Kidney (tissue), 13 donors: ENCODE measurements at regions not wholly inside any gene's neighbourhood (a gene's known extent, or its start where the extent isn't known, plus 50 kb on each side); places are given as distances from the start of the nearest gene placed in this dataset.

Experiments
- DNase-seq, 5 donors: peaks; one replicate each; pipeline ENCODE4 v3.0.0-alpha.2; 2013 to 2020
- FAIRE-seq: peaks from 2 replicates; lab custom pipeline; 2012; peaks lifted over from hg19 to GRCh38; lab: Jason Lieb, UNC
- H3K27ac ChIP-seq, 2 donors: one replicate each; pipeline ENCODE4 v1.7.0; 2013; ENCODE audit warnings: low read depth in 2 of 2, low read length in 2 of 2, inconsistent platforms in 1 of 2
- H3K27me3 ChIP-seq: one replicate; pipeline ENCODE4 v1.7.1; 2013; ENCODE audit warnings: low read length, inconsistent platforms; ENCODE audit not compliant: control insufficient read depth, insufficient read depth
- H3K36me3 ChIP-seq, 3 donors: one replicate each; pipeline versions ENCODE4 v1.7.0 to v1.7.1; 2013; ENCODE audit warnings: low read length in 3 of 3, control low read depth in 1 of 3, inconsistent platforms in 1 of 3; ENCODE audit not compliant: insufficient read depth in 3 of 3, control insufficient read depth in 2 of 3
- H3K4me1 ChIP-seq, 3 donors: one replicate each; pipeline versions ENCODE4 v1.7.0 to v1.7.1; 2013; ENCODE audit warnings: low read length in 3 of 3, inconsistent platforms in 1 of 3, low read depth in 1 of 3; ENCODE audit not compliant: control insufficient read depth in 2 of 3, insufficient read depth in 2 of 3
- H3K4me3 ChIP-seq, 3 donors: one replicate each; pipeline versions ENCODE4 v1.7.0 to v1.8.1; 2013; ENCODE audit warnings: low read length in 3 of 3, control low read depth in 1 of 3, inconsistent platforms in 1 of 3
- H3K9ac ChIP-seq, 3 donors: one replicate each; pipeline versions ENCODE4 v1.7.0 to v1.7.1; 2013; ENCODE audit warnings: low read length in 3 of 3, control low read depth in 1 of 3, inconsistent platforms in 1 of 3
- H3K9me3 ChIP-seq, 3 donors: one replicate each; pipeline versions ENCODE4 v1.7.0 to v1.7.1; 2013; ENCODE audit warnings: low read length in 3 of 3, control low read depth in 1 of 3, inconsistent platforms in 1 of 3; ENCODE audit not compliant: control insufficient read depth in 2 of 3, insufficient read depth in 1 of 3
- CTCF ChIP-seq: IDR thresholded peaks from 3 replicates; pipeline ENCODE4 v1.5.1; 2012; ENCODE audit warnings: mild to moderate bottlenecking, moderate library complexity, borderline replicate concordance; ENCODE audit not compliant: insufficient read depth; ENCODE audit errors: extremely low read depth
- intact Hi-C: fragments of 100-400 bp; cut with DNase I; formaldehyde crosslinking; loops from one replicate; pipeline ENCODE4 v1.11.1; 2022
- donor health status: control.
- donor health status: control.
- donor health status: control.
- donor health status: control.
- donor health status: control.
- donor health status: DM: yes; HTN: yes; CAD: no.
- donor health status: Normal renal cell carcinoma (clear cell type).

DNA sequence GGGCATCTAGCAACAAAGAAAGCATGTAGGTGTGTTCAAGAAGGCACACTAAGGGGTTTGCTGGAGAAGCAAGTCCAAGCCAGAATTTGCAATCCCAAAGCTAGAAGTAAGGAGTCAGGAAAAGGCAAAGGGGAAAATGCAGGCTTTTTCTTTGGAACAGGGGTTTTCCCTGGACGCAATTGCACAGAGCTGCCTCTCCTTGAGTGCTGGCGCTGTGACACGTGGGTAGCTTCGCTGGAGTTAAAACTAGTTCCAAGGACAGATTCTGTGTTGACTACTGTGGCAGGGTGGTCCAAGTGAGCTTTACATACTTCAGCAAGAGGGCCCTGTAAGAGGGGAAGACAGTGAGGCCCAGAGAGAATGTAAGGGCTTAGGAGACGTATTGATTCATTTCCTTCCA is 277.1 kb downstream of the ADGRA3 start:
- DNase-seq (peak in 1 of 5 donors; percentile 13), FAIRE-seq (no peak)
- H3K36me3 ChIP-seq = no peaks in the 10 kb centered on the region
- H3K27me3 ChIP-seq = no peaks in the 10 kb centered on the region
- no peaks in the 10 kb centered on the region for H3K9me3 ChIP-seq
- no peaks in the 10 kb centered on the region for H3K4me1 ChIP-seq
- intact Hi-C loops = no loop called here
- no peak for TF ChIP-seq CTCF
- no peak overlapping the region for H3K27ac ChIP-seq
- no peak overlapping the region for H3K9ac ChIP-seq
- H3K4me3 ChIP-seq = no peak overlapping the region

DNA sequence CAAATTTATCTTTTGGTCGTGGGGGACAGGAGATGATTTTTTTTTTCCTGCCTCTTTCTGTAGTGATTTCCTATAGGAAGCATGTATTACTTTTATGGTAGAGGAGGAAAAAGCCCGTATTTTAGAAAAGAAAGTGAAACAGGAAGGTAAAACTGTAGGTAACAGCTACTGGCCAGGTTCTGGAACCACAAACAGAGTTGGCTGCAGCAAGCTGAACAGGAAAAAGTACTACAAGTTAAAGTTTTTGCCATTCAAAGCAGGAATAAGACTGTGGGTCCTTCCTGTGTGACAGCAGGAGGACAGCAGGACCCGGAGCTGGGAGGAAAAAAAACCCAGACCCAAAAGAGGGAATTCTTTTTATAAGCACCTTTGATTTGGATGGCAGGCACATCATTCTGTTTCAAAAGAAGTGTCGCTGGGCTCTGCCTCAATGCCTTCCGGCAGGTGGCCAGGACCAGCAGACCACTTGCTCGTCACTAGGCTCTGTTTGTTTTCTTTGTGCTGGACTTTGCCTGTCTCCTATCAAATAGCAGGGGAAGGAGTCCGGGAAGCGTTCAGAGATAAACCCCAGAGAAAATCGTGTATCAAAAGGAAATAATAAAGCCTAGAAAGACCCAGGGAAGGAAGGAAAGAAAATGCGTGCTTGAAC is 277.9 kb downstream of the ADGRA3 start:
- DNase-seq (peak in 2 of 5 donors; percentile 12 to 15), FAIRE-seq (no peak)
- Histone ChIP-seq H3K9me3 (no peaks in the 10 kb centered on the region), H3K27ac (no peak overlapping the region), H3K4me1 (no peaks in the 10 kb centered on the region), H3K4me3 (peak overlapping the region in 1 of 3 donors; percentile 38), H3K27me3 (no peaks in the 10 kb centered on the region), H3K36me3 (no peaks in the 10 kb centered on the region), H3K9ac (no peak overlapping the region)
- no peak for TF ChIP-seq CTCF
- intact Hi-C loops = no loop called here

DNA sequence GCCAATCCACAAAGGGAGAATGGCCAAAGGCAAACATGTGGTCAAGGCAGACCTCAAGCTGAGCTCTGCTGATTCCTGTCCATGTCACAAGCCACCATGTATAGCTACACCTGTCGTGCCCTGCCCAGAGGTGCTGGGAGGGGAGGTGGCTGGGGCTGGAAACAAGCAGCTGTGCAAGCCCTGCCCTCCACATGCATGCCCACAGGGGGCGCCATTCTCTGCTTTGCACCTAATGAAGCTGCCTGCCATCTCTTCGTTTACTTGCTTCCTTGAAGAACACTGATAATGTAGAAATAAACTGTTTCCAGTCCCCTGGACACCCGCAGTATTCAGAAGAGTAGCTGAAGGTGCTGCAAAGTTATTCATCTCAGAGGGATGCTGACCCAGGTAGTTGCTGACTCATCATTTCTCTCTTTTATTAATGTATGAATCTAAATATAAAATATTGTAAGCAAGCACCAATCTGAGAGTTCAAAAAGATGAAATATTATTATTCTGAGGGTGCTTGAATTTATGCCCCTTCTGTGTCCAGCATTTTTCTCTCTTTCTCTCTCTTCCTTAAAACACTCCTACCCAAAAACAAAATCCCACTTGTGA is 278.6 kb downstream of the ADGRA3 start:
- DNase-seq (peak in 1 of 5 donors; percentile 69), FAIRE-seq (no peak)
- Histone ChIP-seq H3K4me3 (no peak overlapping the region), H3K27ac (no peak overlapping the region), H3K9me3 (no peaks in the 10 kb centered on the region), H3K27me3 (no peaks in the 10 kb centered on the region), H3K9ac (no peak overlapping the region), H3K36me3 (no peaks in the 10 kb centered on the region), H3K4me1 (no peaks in the 10 kb centered on the region)
- intact Hi-C loops = no loop called here
- peak; percentile 23 for TF ChIP-seq CTCF

GRCh38 chr4:22235698-22236097 is 280.2 kb downstream of the ADGRA3 start:
- Histone ChIP-seq H3K27ac (no peak overlapping the region), H3K27me3 (no peaks in the 10 kb centered on the region), H3K9ac (no peak overlapping the region), H3K36me3 (no peaks in the 10 kb centered on the region), H3K4me3 (no peak overlapping the region), H3K4me1 (no peaks in the 10 kb centered on the region), H3K9me3 (no peaks in the 10 kb centered on the region)
- DNase-seq = no peak
- TF ChIP-seq CTCF = no peak
- FAIRE-seq = no peak
- intact Hi-C loops = no loop called here
